ENCODE measurements at regions not wholly inside any gene's neighbourhood (a gene's known extent, or its start where the extent isn't known, plus 50 kb on each side); places are given as distances from the start of the nearest gene placed in this dataset.

GRCh38 chr20:6606651-6607050, 160.8 kb upstream of the BMP2 start:
- Histone ChIP-seq H3K27ac (ENCODE audit: low read depth, low read length) (no peak overlapping the region), H4K20me1 (ENCODE audit: insufficient read depth) (no peaks in the 10 kb centered on the region; the same call in 1 of the 2 replicates), H3K4me3 (replicated peaks in 1 of 2; ENCODE audit: low read depth in 1 of 2, low read length in 2 of 2) (no peak overlapping the region), H2AFZ (ENCODE audit: low read depth, low read length, poor library complexity, severe bottlenecking) (no peak overlapping the region), H3K9ac (ENCODE audit: low read length) (no peak overlapping the region), H3K9me3 (ENCODE audit: control insufficient read depth in 1 of 2, insufficient read depth in 1 of 2, low read depth in 1 of 2, low read length in 2 of 2) (peaks cover 0 to 11% of the 10 kb centered on the region in 2 experiments; a peak in 1 of 4 replicates), H3K27me3 (ENCODE audit: insufficient read depth, low read length) (no peaks in the 10 kb centered on the region), H3K4me2 (ENCODE audit: low read length) (no peak overlapping the region), H3K79me2 (ENCODE audit: insufficient read depth, low read length) (no peaks in the 10 kb centered on the region), H3K9me2 (ENCODE audit: insufficient read depth) (no peaks in the 10 kb centered on the region), H3K4me1 (ENCODE audit: control insufficient read depth in 1 of 2, insufficient read depth in 2 of 2, low read length in 2 of 2) (no peaks in the 10 kb centered on the region), H3K36me3 (ENCODE audit: control insufficient read depth in 1 of 2, insufficient read depth in 2 of 2, low read length in 2 of 2) (no peaks in the 10 kb centered on the region)
- no peak for ATAC-seq
- intact Hi-C loops (cut with micrococcal nuclease), result no loop called here
- ChIA-PET RAD21 (ENCODE audit: low non-redundant PET in 1 of 2, low total read pairs in 2 of 2, uncharacterized antibody in 2 of 2, unreplicated experiment in 2 of 2) (no interaction called here), CTCF (no interaction called here), POLR2A (no interaction called here)
- no TSS peak for BruUV-seq (replicated peaks)
- no peak for DNase-seq (ENCODE audit: low read depth, low spot score)
- TF ChIP-seq MAX (IDR thresholded peaks at IDR 0.05), result no peak
- TF ChIP-seq ZNF274 (IDR thresholded peaks at IDR 0.05; ENCODE audit: low read depth, low read length), result no peak
- no peak for TF ChIP-seq EZH2 (IDR thresholded peaks at IDR 0.05)
- no peak for TF ChIP-seq ZFX (IDR thresholded peaks at IDR 0.05)
- no peak for TF ChIP-seq EZH2phosphoT487 (IDR thresholded peaks at IDR 0.05; ENCODE audit: borderline replicate concordance)
- TF ChIP-seq ZBTB33 (IDR thresholded peaks at IDR 0.05; ENCODE audit: extremely low read depth, insufficient replicate concordance, low read length), result no peak
- TF ChIP-seq YY1 (IDR thresholded peaks at IDR 0.05; ENCODE audit: extremely low read depth, insufficient replicate concordance, low read depth, low read length), result no peak
- TF ChIP-seq ELF1 (IDR thresholded peaks at IDR 0.05; ENCODE audit: borderline replicate concordance, low read depth), result no peak
- TF ChIP-seq CEBPB (IDR thresholded peaks at IDR 0.05; ENCODE audit: low read depth), result no peak
- TF ChIP-seq SIN3A (IDR thresholded peaks at IDR 0.05; ENCODE audit: low read depth), result no peak
- TF ChIP-seq CBX3 (IDR thresholded peaks at IDR 0.05; ENCODE audit: low read depth), result no peak
- no peak for TF ChIP-seq CTCF (IDR thresholded peaks at IDR 0.05 in 2 of 3, conservative IDR thresholded peaks at IDR 0.05 in 1 of 3; ENCODE audit: borderline replicate concordance in 1 of 3, insufficient read depth in 1 of 3, low read depth in 2 of 3, low read length in 2 of 3)
- TF ChIP-seq POLR2AphosphoS5 (IDR thresholded peaks at IDR 0.05; ENCODE audit: low read depth, low read length), result no peak

Data from HCT116 (cell line).